AG10803 (cell line): ENCODE measurements at regions not wholly inside any gene's neighbourhood (a gene's known extent, or its start where the extent isn't known, plus 50 kb on each side); places are given as distances from the start of the nearest gene placed in this dataset.
"Not testable (repeated sequence)": the region's sequence is repeated elsewhere in the genome, so short reads cannot be mapped to it uniquely, and the experiment has no call there.

Experiments used
- DNase-seq: peaks from one replicate; pipeline ENCODE4 v3.0.0; 2010; ENCODE audit warnings: low read depth
- H3K4me3 ChIP-seq: 2 replicates; pipeline ENCODE4 v1.5.1; 2011; ENCODE audit warnings: mild to moderate bottlenecking, low read length, control low read depth
- CTCF ChIP-seq: conservative IDR thresholded peaks from 2 replicates; pipeline ENCODE4 v1.5.1; 2011; ENCODE audit warnings: mild to moderate bottlenecking, low read length, control low read depth, inconsistent platforms

GRCh38 chr3:156050918-156051317, 69.5 kb upstream of the KCNAB1 start:
- H3K4me3 ChIP-seq, result no peak overlapping the region
- TF ChIP-seq CTCF, result no peak
- DNase-seq, result no peak

DNA sequence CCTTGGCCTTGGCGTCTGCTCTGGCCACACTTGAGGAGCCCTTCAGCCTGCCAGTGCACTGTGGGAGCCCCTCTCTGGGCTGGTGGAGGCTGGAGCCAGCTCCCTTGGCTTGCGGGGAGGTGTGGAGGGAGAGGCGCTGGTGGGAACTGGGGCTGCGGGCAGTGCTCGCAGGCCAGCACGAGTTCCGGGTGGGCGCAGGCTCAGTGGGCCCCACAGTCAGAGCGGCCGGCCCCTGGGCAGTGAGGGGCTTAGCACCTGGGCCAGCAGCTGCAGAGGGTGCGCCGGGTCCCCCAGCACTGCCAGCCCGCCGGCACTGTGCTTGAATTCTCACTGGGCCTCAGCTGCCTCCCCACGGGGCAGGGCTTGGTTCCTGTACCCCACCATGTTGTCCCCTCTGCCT, 68.7 kb upstream of the KCNAB1 start:
- no peak overlapping the region for H3K4me3 ChIP-seq
- no peak for DNase-seq
- TF ChIP-seq CTCF, result no peak

- DNase-seq, result no peak
- TF ChIP-seq CTCF, result no peak
- no peak overlapping the region for H3K4me3 ChIP-seq
These were observed 68.3 kb upstream of the KCNAB1 start for GRCh38 chr3:156052115-156052514.

- no peak for DNase-seq
- TF ChIP-seq CTCF, result no peak
- H3K4me3 ChIP-seq, result no peak overlapping the region
These were observed 60.4 kb upstream of the KCNAB1 start for GRCh38 chr3:156059950-156060501.

GRCh38 chr3:156068151-156068550, 52.2 kb upstream of the KCNAB1 start:
- not testable (repeated sequence) for DNase-seq, H3K4me3 ChIP-seq

DNA sequence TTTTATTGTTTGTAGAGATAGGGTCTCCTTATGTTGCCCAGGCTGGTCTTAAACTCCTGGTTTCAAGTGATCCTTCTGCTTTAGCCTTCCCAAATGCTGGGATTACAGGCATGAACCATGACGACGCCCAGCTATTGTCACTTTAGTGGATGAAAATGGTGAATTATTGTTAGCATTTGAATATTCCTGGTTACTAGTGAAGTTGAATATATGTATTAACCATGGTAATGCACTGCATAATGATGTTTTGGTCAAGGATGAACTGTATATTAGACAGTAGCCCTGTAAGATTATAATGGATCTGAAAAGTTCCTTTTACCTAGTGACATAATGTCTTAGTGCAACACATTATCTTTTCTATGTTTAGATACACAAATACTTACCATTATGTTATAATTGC, 50.4 kb upstream of the KCNAB1 start:
- H3K4me3 ChIP-seq, result no peak overlapping the region
- TF ChIP-seq CTCF, result no peak
- DNase-seq, result no peak
